Brain pericyte (primary cell): ENCODE measurements at regions not wholly inside any gene's neighbourhood (a gene's known extent, or its start where the extent isn't known, plus 50 kb on each side); places are given as distances from the start of the nearest gene placed in this dataset.
"Not testable (repeated sequence)": the region's sequence is repeated elsewhere in the genome, so short reads cannot be mapped to it uniquely, and the experiment has no call there.

Experiments
- DNase-seq: peaks from one replicate; pipeline ENCODE4 v3.0.0-alpha.2; 2012; ENCODE audit warnings: low read depth, low spot score

- DNase-seq, result peak; percentile 16
These were observed 108.1 kb upstream of the SIX2 start for GRCh38 chr2:45117383-45117782.

- no peak for DNase-seq
These were observed 105.9 kb upstream of the SIX2 start for GRCh38 chr2:45115181-45115580.

- DNase-seq, result no peak
These were observed 105.1 kb upstream of the SIX2 start for GRCh38 chr2:45114221-45114955.

- DNase-seq, result no peak
These were observed 103.5 kb upstream of the SIX2 start for GRCh38 chr2:45112750-45113149.

- no peak for DNase-seq
These were observed 95.9 kb upstream of the SIX2 start for GRCh38 chr2:45105050-45105582.

- DNase-seq, result no peak
These were observed 95.2 kb upstream of the SIX2 start for GRCh38 chr2:45104429-45104828.

- DNase-seq, result no peak
These were observed 94.4 kb upstream of the SIX2 start for GRCh38 chr2:45103351-45104345.

GRCh38 chr2:45102579-45103117, 93.4 kb upstream of the SIX2 start:
- no peak for DNase-seq

- DNase-seq, result no peak
These were observed 92.9 kb upstream of the SIX2 start for GRCh38 chr2:45102141-45102540.

GRCh38 chr2:45096996-45097395, 87.7 kb upstream of the SIX2 start:
- no peak for DNase-seq

GRCh38 chr2:45096038-45096437, 86.8 kb upstream of the SIX2 start:
- not testable (repeated sequence) for DNase-seq

- no peak for DNase-seq
These were observed 84.4 kb upstream of the SIX2 start for GRCh38 chr2:45093663-45094062.

- no peak for DNase-seq
These were observed 83.9 kb upstream of the SIX2 start for GRCh38 chr2:45093181-45093580.

- DNase-seq, result no peak
These were observed 80.5 kb upstream of the SIX2 start for GRCh38 chr2:45089554-45090261.

- DNase-seq, result no peak
These were observed 76.2 kb upstream of the SIX2 start for GRCh38 chr2:45085487-45085886.

- DNase-seq, result no peak
These were observed 75.2 kb upstream of the SIX2 start for GRCh38 chr2:45084361-45085020.

- DNase-seq, result no peak
These were observed 73.9 kb upstream of the SIX2 start for GRCh38 chr2:45083175-45083574.

GRCh38 chr2:45074713-45075112, 65.5 kb upstream of the SIX2 start:
- DNase-seq, result no peak

- no peak for DNase-seq
These were observed 63.6 kb upstream of the SIX2 start for GRCh38 chr2:45072862-45073237.

GRCh38 chr2:45072064-45072861, 63.0 kb upstream of the SIX2 start:
- DNase-seq, result no peak
